ENCODE measurements at regions not wholly inside any gene's neighbourhood (a gene's known extent, or its start where the extent isn't known, plus 50 kb on each side); places are given as distances from the start of the nearest gene placed in this dataset.
A peak's percentile ranks its signal among the peaks of the same experiment; 100 is the strongest.

DNA sequence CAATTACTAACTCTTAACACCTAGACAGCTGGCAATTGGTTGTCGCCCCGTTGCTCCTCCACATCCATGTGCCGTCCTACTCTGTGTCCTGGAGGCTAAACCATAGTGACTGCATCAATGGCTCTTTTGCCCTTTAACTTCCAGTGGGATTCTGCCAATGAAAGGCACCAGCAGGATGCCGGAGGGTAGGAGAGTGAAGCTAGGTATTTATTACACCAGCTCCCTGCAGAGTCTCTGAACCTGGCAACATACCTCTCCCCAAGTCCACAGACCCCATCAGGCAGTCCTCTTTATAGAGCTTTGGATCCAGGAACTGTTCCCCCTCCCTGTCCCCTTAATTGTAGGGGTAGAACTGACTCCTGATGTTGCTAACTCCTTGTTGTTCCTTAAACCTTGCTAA lies 426.8 kb downstream of the HNRNPD start:
- no peak for DNase-seq (ENCODE audit: low read depth in 2 of 2)

DNA sequence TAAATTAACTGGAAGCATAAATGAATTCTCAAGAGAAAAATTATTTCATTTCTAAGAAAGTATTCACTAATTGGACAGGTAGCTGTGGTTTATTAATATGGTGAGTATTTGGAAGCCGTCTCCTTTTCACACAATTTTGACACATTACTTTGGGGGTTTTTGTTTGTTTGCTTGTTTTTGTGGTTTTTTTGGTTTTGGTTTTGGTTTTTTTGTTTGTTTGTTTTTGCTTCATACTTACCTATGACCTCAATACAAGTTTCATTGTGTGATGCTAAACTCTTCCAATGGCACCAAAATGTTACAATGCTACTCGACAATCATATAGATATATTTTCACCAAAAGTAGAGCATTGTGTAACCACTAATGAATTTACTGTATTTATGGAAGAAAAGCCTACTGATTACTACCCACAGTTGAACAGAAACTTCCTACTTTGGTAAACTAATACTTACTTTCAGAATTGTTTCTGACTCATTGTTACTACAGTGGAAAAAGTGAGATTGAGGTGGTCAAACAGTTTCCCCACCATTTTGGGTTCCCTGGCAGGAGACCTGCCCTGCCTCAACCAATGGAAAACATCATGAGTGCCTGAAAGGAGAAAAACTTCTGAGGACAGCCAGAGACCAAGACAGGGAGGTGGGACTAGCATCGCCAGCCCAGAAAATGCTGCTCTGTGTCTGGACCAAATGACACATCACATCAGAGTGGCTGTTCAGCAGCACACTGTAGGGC lies 443.1 kb downstream of the HNRNPD start:
- no peak for DNase-seq (ENCODE audit: low read depth in 2 of 2)

DNA sequence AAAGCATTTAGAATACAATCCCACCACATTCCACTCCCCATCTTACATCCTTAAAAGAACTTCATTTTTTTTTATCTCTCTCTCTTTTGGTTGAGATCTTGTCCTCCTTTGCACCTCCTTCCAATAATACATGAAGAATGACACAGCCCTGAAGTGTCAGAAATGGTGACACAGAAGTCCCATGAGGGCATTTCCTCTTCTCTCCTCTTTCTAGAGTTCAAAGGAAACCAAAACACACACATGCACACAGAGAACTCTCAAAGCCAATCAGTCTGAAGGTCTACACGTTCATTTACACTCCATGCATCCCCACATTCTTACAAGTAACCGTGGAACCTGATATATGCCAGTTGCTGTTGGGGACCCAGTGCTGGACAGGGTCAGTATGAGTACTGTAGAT lies 450.7 kb downstream of the HNRNPD start:
- no peak for DNase-seq (ENCODE audit: low read depth in 2 of 2)

DNA sequence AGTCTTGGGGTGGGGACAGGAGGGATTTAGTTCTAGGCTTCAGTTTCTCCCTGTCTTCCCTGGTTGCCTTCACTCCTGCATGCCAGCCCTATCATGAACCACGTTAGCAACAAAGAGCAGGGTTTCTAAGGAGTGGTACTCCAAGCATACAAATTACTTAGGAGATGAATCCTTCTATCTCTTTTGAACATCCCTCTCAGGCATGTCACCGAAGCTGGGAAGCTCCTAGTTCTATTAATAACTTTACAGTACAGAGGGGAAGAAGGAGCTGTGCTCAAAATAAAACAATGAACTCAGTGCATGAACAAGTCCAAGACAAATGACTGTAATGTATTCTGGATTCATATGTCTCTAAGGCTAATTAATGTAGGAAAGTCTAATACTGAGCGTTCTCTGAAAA lies 450.6 kb upstream of the RASGEF1B start:
- DNase-seq (ENCODE audit: low read depth in 2 of 2) = no peak

DNA sequence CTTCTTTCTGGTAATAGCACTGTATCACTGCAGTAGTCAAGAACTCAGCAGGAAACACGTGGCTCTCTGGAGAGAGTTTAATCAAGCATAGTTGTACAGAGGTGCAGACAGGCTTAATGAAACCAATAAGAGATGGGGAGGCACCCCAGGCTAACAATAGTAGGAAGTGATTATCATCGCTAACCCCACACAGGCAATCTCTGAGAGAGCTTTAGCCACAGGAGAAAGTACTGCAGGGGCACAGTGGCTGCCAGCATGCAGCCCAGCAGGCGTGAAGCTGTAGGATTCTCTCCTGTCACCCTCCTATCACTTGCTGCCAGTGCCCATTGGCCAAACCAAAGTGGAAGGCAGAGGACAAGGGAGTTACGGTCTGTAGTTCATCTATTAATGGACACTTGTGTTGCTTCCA lies 450.0 kb upstream of the RASGEF1B start:
- no peak for DNase-seq (ENCODE audit: low read depth in 2 of 2)

DNA sequence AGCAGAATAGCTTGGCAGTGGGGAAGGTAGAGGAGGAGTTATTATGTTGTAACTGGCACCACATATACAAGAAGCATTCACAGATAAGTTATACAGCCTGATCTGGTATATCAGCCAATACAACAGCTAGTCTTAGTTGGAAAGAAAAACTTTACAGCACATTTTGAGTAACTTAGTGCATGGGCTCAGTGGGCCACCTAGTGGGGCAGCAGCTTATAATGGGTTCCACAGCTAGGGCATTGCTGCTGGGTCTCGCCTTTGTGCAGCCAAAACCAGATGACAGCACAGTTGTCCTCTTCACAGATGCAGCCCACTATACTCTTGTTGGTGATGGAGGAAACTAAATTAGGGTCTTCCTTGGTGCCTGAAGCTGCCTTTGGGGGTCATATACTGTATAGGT lies 448.1 kb upstream of the RASGEF1B start:
- DNase-seq (ENCODE audit: low read depth in 2 of 2) = no peak

DNA sequence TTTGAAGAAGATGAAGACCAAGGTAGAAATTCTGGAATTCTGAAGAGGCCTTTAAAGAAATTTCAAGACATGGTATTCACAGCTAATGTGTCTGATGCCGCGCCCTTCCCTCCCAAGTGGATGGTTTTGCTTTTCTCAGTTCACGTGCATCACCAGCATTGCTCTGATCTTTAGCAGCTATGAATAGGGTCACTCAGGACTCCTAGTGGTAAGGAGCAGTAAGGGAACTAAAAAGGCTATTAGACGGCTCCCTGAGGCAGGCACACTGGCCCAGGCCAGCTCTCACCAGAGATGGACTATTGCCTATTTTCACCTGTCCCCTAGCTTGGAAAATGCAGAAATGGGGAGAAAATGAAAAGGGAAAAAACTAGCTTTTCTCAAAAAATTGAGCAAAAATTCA lies 447.5 kb upstream of the RASGEF1B start:
- no peak for DNase-seq (ENCODE audit: low read depth in 2 of 2)

DNA sequence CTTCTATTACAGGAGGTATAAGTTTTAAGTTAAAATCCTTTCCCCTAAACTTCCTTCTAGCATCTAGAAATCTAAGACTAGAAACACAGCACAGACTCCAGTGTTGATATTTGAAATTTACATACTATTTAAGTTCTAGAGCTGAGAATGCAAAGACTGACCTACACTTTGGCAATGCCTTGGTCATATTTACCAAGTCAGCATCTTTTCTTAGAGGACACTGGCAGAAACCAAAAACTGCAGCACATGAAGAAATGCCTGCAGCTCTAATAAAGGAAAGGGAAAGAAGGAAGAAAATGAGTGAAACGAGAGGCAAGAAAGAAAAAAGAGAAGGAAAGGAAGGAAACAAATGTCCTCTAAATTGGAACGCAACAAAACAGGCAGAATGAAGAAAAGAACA lies 443.7 kb upstream of the RASGEF1B start:
- no peak for DNase-seq (ENCODE audit: low read depth in 2 of 2)

DNA sequence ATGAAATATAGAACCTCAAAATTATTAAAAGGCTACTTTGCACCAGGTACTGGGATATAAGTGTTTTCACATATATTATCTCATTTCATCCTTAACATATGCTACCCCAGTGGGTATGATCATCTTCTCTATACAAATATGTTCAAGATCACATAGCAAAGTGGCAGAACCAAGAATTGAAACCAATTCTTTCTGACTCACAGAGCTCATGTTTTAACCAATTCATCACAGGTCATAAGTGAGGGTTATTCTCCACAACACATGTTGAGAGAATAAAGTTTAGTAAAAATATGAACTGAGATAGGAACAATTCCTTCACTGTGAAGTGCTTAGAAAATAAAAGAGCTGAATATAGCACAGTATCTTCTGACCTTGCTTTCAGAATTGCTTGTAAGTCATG lies 442.9 kb upstream of the RASGEF1B start:
- DNase-seq (ENCODE audit: low read depth in 2 of 2) = no peak

DNA sequence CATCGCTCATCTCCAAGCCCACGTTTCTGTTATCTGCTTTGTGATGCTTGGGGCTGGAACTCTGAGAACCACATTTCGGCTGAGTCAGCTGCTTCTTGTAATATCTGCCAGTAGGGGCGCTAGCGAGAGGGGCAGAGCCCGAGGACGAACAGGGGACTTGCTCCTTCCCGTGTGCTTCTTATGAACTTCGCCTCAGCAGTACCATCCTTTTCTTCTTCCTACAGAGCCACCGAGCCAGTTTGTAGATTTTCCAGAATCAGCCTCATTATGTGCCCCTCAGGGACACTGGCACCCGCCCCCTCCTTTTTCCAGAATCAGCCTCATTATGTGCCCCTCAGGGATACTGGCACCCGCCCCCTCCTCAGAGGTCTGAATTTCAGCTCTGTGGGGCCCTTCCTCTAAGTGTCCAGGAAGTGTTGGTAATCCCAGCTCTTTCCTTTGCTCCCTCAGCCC lies 441.7 kb upstream of the RASGEF1B start:
- peak in 1 of 2 donors; percentile 22 for DNase-seq (ENCODE audit: low read depth in 2 of 2)

DNA sequence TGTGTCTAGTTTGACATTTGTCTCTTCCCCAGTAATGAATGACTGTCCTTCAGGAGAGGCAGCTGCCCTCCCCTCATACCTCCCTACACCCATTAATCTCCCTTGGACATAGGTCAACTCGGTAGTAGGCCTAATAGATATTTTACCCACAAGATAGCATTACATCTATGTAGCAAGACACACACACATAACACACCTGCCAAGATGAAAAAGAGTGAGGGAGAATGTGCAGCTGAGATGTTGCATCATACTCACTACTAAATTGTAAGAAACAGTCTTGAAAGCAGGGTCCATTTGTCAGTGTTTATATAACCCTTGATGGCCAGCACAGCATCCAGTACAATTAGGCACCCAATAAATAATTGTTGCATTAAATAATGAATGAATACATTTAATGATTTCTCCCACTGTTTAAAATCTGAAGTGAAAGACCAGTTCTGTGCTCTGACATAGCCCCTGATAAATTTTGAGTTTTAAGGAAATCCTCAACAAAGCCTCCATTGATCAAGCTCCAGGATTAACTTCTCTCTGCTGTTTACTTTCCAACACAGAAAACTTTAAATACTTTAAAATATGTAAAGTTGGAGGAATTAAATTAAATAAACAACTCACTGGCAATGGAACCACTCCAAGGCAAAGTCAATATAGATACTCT lies 440.8 kb upstream of the RASGEF1B start:
- no peak for DNase-seq (ENCODE audit: low read depth in 2 of 2)

DNA sequence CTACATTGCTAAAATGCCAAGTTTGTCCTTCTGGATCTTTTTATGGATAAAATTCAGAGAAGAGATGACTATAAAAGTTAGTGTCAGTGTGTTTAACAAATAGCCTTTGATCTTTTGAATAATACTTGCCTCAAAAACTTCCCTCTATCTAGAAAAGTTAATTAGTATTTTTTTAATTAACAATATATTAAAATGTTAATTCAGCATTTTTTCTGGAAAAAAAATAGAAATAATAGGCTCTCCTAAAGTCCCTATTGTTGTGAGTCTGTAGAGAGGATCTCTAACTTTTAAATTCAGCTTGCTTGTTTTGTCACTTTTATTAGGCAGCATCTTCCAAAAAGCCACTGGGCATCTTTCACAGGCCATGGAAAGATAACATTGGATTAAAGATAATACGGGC lies 435.2 kb upstream of the RASGEF1B start:
- DNase-seq (ENCODE audit: low read depth in 2 of 2) = no peak

DNA sequence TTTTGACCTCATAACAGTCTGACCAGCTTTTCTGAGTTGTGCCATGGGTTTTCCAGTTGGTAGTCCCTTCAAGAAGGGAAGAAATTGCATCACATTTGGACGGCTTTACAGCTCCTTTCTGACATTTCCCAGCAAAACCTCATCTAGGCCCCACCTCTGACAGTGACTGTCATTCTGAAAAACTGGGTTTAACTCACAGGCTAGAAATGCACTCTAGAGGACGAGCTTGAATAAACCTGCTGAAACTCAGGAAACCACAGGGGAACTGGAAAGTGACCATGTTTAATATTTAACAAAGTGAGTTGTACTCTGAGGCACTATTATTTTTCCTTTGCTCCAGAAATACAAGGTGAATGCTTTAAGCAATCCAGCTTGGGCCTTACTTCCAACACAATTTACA lies 434.3 kb upstream of the RASGEF1B start:
- DNase-seq (ENCODE audit: low read depth in 2 of 2) = no peak

DNA sequence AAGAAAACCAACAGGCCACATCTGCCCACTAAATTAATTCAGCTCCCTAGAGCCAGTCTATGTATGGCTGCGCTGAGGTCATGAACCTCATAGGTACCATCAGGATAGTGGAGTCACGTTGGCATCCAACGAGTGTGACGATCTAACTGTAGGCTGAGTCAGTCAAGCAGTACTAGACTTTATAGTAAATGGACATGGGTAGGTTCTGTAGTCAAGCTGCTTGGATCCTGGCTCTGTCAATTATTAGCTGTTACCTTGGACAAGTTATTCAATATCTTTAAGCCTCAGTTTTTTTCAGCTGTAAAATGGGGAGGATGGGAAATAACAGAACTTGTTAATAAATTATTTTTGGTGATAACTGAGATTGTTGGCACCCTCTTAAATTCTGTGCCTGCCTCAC lies 432.4 kb upstream of the RASGEF1B start:
- no peak for DNase-seq (ENCODE audit: low read depth in 2 of 2)

DNA sequence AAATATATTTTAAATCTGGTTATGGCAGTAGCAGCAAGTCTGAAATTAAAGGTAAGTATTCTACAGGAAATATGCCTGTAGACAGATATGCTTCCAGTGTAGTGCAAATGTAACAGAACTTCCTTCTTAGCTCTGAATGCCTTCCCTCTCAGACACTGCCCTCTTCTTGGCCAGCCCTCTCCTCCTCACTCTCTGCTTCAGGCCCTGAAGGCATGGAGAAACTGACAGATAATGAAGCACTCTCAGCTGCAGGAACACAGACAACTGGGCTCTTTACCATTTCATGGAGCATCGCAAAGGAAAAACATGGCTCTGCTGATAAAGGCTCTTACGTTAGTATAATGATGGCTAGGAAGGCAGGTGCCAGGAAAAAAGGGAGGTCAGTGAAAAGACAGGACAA lies 431.5 kb upstream of the RASGEF1B start:
- no peak for DNase-seq (ENCODE audit: low read depth in 2 of 2)

DNA sequence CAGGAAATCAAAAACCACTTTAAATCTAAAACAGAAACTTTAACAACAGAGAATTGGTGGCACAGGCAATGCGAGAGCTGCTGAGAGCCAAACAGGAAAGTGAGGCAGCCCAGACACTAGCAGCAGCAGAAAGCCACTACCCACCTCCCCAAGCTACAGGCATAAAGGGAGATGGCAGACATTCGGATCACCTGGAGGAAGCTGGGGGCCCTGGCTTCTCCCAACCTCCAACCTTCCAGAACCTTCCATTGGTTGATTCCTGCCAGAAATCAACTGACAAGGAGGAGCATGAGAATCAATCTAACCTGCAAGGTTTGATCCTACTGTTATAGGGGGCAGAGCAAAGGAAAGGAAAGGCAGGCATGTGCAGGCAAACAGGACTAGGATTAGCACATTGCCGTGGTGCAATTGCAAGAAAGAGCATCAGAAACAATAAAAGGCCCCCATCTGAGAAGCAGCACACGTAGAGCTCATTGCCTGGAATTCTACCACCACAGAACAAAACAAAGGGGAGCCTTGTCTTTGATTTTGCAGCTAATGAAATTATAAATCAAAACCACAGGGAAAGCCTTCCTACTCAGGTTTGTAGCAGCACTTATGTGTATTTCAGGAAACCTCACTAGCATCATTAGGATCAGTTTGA lies 427.3 kb upstream of the RASGEF1B start:
- no peak for DNase-seq (ENCODE audit: low read depth in 2 of 2)

DNA sequence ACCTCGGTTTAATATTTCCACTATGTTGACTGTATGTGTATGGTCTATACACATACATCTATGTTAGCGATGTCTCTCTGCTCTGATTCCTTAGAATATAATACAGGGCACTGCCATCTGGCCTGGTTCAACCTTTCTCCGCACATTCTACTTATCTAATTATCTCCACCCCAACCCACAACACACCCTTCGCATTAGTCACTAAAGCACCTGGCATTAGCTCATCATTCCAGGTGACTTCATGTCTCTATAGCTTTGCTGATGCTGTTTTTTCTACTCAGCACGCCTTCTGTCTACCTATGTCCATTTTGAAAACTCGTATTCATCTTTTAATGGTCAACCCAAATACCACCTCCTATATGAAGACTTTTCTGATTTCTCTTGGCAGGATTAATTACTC lies 425.2 kb upstream of the RASGEF1B start:
- no peak for DNase-seq (ENCODE audit: low read depth in 2 of 2)

DNA sequence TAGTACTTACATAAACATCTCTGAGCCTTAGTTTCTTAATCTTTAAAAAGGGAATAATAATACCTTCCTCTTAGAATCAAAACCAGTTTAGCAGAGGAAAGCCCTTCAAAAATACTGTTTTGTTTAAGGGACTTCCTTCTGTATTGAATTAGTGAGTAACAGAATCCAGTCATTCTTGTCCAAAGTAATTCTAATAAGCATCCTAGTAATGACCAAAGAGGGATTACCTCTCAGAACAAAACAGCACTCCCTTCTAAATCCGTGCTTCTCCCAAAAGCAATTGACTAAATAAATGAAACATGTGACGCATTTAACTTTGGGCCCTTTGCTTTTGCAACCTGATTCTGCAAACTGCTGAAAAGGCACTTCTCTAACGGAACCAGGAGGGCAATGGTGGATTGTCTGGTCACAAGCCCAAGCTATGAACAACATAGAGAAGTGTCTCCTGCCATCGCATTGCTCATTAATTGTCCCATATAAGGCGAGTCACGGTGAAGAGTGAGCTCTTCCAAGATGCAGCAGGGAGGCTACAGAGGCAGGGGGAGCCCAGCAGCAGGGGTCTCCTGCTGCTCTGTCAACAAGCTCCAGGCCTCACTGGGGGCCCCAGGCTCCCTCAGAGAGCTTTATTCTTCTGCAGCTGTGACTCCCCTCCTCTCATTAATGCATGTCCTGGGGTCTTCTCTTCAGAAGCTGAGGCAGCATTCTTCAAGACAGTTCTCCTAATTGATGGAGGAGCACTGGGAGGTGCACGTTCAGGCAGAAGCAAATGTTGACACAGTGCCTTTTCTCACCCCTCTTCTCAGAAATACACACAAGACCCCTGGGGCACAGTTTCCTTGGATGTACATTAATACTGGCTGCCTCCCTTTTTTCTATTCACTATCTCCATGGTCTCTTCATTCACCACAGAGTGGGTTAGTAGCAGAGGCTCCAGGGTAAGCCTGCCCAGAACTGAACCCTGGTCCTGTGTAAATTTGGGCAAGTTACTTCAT lies 419.6 kb upstream of the RASGEF1B start:
- no peak for DNase-seq (ENCODE audit: low read depth in 2 of 2)

DNA sequence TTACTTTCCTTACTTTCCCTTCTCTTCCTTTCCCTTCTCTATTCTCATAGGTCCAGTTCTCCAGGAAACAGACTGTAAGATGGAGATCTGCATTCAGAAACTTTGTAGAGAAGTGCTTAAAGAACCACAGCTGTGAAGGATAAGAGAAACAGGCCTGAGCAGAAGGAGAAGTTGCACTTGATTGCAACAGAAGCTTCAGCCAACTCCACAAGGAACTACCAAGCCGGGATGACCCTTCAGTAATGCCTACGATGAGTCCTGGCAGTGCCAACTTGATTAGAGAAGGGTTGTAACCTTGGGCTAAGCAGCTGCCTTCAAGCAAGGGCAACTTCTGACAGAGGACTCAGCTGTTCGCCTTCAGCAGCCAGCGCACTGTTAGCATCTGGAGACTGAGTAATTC lies 413.3 kb upstream of the RASGEF1B start:
- no peak for DNase-seq (ENCODE audit: low read depth in 2 of 2)

DNA sequence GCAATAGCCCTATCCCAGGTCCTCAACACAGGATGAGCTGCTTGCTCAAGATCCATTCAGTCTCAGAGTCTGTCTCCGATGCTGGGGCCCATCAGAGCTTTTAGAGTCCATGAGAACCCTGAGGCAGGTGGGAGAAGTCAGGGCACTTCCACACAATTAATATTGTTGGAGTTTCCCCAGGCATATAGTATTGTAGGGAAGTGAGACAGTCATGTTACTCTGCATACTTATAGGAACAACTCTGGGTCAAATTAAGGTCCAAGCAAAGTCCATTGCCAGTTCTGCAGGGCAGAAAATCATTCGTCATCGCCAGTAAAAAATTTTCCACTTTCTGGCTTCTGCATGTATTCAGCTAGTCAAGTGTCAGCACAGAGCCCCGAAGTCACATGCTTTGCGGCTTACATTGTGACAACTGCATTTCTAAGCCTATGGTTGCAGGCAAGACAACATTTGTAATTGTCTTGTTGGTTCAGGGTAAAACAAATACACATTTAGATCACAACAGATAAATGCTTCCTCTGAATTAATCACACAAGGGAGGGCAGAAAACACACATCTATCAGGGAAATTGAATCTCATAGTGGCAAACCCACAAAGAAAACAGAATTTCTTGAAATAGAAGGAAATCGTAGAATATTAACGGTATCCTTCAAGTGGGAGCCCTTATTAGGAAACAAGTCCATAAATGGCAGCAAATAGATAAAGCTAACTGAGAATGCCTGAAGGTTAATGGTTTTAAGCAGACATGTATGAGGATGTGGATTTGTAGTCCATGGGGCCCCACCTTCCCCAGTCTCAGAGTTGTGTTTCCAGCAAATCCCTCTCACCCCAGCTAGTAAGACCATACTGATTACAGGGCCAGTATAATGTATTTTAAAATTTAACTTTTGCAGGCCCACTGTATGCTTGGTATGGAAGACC lies 412.1 kb upstream of the RASGEF1B start:
- DNase-seq (ENCODE audit: low read depth in 2 of 2) = no peak

DNA sequence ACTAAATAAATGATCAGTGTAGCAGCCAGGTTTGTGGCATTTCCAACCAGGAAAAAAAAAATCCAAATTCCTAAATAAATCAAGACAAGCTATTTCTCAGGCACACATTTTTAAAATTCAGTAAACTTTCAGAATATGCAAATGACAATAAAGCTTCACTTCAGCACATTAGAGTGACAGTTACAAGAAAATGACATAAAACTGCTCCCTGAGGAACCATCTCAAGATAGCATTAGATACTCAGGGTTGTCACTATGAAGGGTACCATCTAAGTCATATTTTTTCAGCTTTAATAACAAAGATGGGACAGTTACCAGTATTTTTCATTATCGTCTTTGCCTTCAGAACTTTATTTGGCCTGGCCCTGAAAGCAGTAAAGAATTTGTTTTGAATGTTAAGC lies 411.3 kb upstream of the RASGEF1B start:
- DNase-seq (ENCODE audit: low read depth in 2 of 2) = no peak

Measured in stimulated activated CD8-positive, alpha-beta memory T cell treated with anti-CD3 and anti-CD28 coated beads, Interleukin-15, amount 100 ng/mL, for 4 hours (primary cell).